Gastrocnemius medialis (tissue), 4 donors: ENCODE measurements at regions not wholly inside any gene's neighbourhood (a gene's known extent, or its start where the extent isn't known, plus 50 kb on each side); places are given as distances from the start of the nearest gene placed in this dataset.

Source experiments
- CTCF ChIP-seq, 5 experiments: fragments of 450-650 bp in 3 of 5; fragments of 200-600 bp in 2 of 5; sonication (generic) in 2 of 5; IDR thresholded peaks in 4 of 5; conservative IDR thresholded peaks in 1 of 5; 1 replicate in 4 of 5; 2 replicates in 1 of 5; pipeline ENCODE4 v1.5.1; 2016 to 2019; ENCODE audit warnings: antibody characterized with exemption in 5 of 5, mild to moderate bottlenecking in 3 of 5, moderate library complexity in 3 of 5
- POLR2A ChIP-seq, 2 donors: fragments of 450-650 bp; IDR thresholded peaks; one replicate each; pipeline ENCODE4 v1.6.1; 2017; ENCODE audit warnings: antibody characterized with exemption in 2 of 2, mild to moderate bottlenecking in 2 of 2, moderate library complexity in 2 of 2

- TF ChIP-seq POLR2A (IDR thresholded peaks at IDR 0.05) (no peak), CTCF (IDR thresholded peaks at IDR 0.05 in 4 of 5, conservative IDR thresholded peaks at IDR 0.05 in 1 of 5) (no peak)
Observed at GRCh38 chr6:147740916-147741315, 232.4 kb downstream of the SAMD5 start.
